Panc1 (cell line): ENCODE measurements at regions not wholly inside any gene's neighbourhood (a gene's known extent, or its start where the extent isn't known, plus 50 kb on each side); places are given as distances from the start of the nearest gene placed in this dataset.

ENCODE experiments used
- ATAC-seq: fragments of 200-7000 bp; cut with Tn5 transposase; 2 replicates; pipeline ENCODE4 v1.9.1; 2020; ENCODE audit warnings: mild to moderate bottlenecking, moderate library complexity
- BruUV-seq: library from RNA; stranded (reverse); fragments of 400-500 nt; replicated peaks from 2 replicates; lab custom pipeline; 2021; lab: Mats Ljungman, UMichigan
- CTCF ChIA-PET: fragments of 300-600 bp; sonication (Branson Sonifier 250); formaldehyde crosslinking; loops from one replicate; lab custom pipeline; 2022; ENCODE audit warnings: antibody characterized with exemption; lab: Charles Lee
- POLR2A ChIA-PET: fragments of 300-600 bp; sonication (Branson Sonifier 250); formaldehyde crosslinking; loops from one replicate; lab custom pipeline; 2022; ENCODE audit warnings: antibody characterized with exemption; lab: Charles Lee
- DNase-seq: peaks from one replicate; pipeline ENCODE4 v3.0.0-alpha.2; 2010; ENCODE audit warnings: low read depth, low spot score
- H3K27ac ChIP-seq: 2 replicates; pipeline ENCODE4 v1.5.1; 2011; ENCODE audit warnings: mild to moderate bottlenecking, low read length, inconsistent platforms
- H3K27me3 ChIP-seq: fragments of 200-500 bp; sonication (Bioruptor generic); 2 replicates; pipeline ENCODE4 v1.6.0; 2014; ENCODE audit warnings: low read length, inconsistent platforms; ENCODE audit not compliant: control insufficient read depth, insufficient read depth
- H3K36me3 ChIP-seq: fragments of 200-500 bp; sonication (Bioruptor generic); 2 replicates; pipeline ENCODE4 v1.5.1; 2014; ENCODE audit warnings: inconsistent platforms, mild to moderate bottlenecking, low read length, moderate library complexity; ENCODE audit not compliant: control insufficient read depth, insufficient read depth
- H3K4me1 ChIP-seq: 2 replicates; pipeline ENCODE4 v1.5.1; 2011; ENCODE audit warnings: inconsistent platforms, mild to moderate bottlenecking, low read length, moderate library complexity; ENCODE audit not compliant: control insufficient read depth, insufficient read depth
- H3K4me3 ChIP-seq, 2 experiments: 2 replicates each; pipeline ENCODE4 v1.5.1; 2011 to 2012; ENCODE audit warnings: low read depth in 2 of 2, low read length in 2 of 2, mild to moderate bottlenecking in 2 of 2, inconsistent platforms in 1 of 2, moderate library complexity in 1 of 2
- H3K9me3 ChIP-seq: fragments of 200-500 bp; sonication (Bioruptor generic); 2 replicates; pipeline ENCODE4 v1.5.1; 2014; ENCODE audit warnings: low read depth, mild to moderate bottlenecking, inconsistent platforms, low read length, moderate library complexity; ENCODE audit not compliant: control insufficient read depth, insufficient read depth
- POLR2AphosphoS5 ChIP-seq: IDR thresholded peaks from 2 replicates; pipeline ENCODE4 v1.6.1; 2012; ENCODE audit warnings: mild to moderate bottlenecking, low read depth, low read length, moderate library complexity
- REST ChIP-seq, 2 experiments: IDR thresholded peaks; 2 replicates each; pipeline ENCODE4 v1.6.1; 2011 to 2012; ENCODE audit warnings: low read depth in 2 of 2, control low read depth in 1 of 2, low read length in 1 of 2, mild to moderate bottlenecking in 1 of 2, moderate library complexity in 1 of 2; ENCODE audit not compliant: insufficient read depth in 1 of 2
- SIN3A ChIP-seq: IDR thresholded peaks from 2 replicates; pipeline ENCODE4 v1.6.1; 2012; ENCODE audit warnings: low read depth, mild to moderate bottlenecking, low read length, moderate library complexity, borderline replicate concordance; ENCODE audit not compliant: insufficient read depth
- TCF7L2 ChIP-seq: IDR thresholded peaks from 2 replicates; pipeline ENCODE4 v1.6.1; 2011; ENCODE audit warnings: mild to moderate bottlenecking, low read depth, low read length, inconsistent platforms
- in situ Hi-C: cut with HindIII; loops from 2 replicates; pipeline ENCODE4 v1.10.0; 2016; ENCODE audit warnings: low sequenced_read_pairs, low pct_unique_long_range_greater_than_20kb
- intact Hi-C: fragments of 100-400 bp; cut with micrococcal nuclease; formaldehyde crosslinking; loops from one replicate; pipeline ENCODE4 v1.10.0; 2022; ENCODE audit not compliant: unreplicated experiment
- TF ChIP-seq, protein P1 (sequence below): fragments of 450-650 bp; IDR thresholded peaks from 2 replicates; pipeline ENCODE4 v1.5.1; 2017; ENCODE audit warnings: mild to moderate bottlenecking

- no peaks in the 10 kb centered on the region for H3K9me3 ChIP-seq
- ATAC-seq (no peak), DNase-seq (no peak)
- H3K36me3 ChIP-seq: no peaks in the 10 kb centered on the region
- in situ Hi-C loops: no loop called here
- TF ChIP-seq POLR2AphosphoS5 (no peak), REST (IDR thresholded peaks at IDR 0.05; ENCODE audit: insufficient read depth in 1 of 2, low read depth in 2 of 2, low read length in 1 of 2) (no peak), SIN3A (no peak)
- TF ChIP-seq, protein P1, sequence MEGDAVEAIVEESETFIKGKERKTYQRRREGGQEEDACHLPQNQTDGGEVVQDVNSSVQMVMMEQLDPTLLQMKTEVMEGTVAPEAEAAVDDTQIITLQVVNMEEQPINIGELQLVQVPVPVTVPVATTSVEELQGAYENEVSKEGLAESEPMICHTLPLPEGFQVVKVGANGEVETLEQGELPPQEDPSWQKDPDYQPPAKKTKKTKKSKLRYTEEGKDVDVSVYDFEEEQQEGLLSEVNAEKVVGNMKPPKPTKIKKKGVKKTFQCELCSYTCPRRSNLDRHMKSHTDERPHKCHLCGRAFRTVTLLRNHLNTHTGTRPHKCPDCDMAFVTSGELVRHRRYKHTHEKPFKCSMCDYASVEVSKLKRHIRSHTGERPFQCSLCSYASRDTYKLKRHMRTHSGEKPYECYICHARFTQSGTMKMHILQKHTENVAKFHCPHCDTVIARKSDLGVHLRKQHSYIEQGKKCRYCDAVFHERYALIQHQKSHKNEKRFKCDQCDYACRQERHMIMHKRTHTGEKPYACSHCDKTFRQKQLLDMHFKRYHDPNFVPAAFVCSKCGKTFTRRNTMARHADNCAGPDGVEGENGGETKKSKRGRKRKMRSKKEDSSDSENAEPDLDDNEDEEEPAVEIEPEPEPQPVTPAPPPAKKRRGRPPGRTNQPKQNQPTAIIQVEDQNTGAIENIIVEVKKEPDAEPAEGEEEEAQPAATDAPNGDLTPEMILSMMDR: no peak
- intact Hi-C loops: no loop called here
- H3K27me3 ChIP-seq: no peaks in the 10 kb centered on the region
- no peak overlapping the region for H3K4me3 ChIP-seq
- CTCF ChIA-PET: no interaction called here
- BruUV-seq: no TSS peak
- POLR2A ChIA-PET: no interaction called here
- no peaks in the 10 kb centered on the region for H3K4me1 ChIP-seq
- H3K27ac ChIP-seq: no peak overlapping the region
These were observed 114.4 kb upstream of the SVIL start for GRCh38 chr10:29749150-29749549.

DNA sequence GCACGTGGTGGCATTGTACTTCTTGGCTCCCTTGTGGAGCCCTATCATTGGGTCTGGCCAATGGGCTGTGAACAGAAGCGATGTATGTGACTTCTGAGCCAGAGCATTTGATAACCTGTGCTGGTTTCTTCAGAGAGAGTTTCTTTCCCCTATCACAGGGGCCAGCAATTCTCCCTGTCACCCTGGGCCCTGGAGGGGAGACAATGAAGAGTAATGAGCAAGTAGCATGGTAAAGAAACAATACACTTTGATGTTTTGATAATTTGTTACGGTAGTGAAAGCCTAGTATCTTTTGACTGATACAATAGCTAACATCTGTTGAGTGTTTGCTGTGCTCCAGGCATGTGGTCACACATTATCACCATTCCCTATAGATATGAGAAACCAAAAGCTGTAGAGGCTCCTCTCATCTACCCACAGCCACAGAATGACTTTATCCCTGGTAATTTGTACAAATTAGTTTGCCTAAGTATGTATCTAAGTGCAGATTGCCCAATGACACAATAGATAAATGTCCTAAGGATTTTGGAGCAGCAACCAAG is 113.4 kb upstream of the SVIL start:
- H3K4me3 ChIP-seq: no peak overlapping the region
- BruUV-seq: no TSS peak
- no peaks in the 10 kb centered on the region for H3K9me3 ChIP-seq
- DNase-seq: no peak
- H3K36me3 ChIP-seq: no peaks in the 10 kb centered on the region
- no peaks in the 10 kb centered on the region for H3K4me1 ChIP-seq
- ChIA-PET CTCF (no interaction called here), POLR2A (no interaction called here)
- in situ Hi-C loops (no loop called here), intact Hi-C loops (no loop called here)
- no peaks in the 10 kb centered on the region for H3K27me3 ChIP-seq
- no peak for ATAC-seq
- no peak for TF ChIP-seq SIN3A
- TF ChIP-seq, protein P1: no peak
- no peak for TF ChIP-seq TCF7L2
- no peak for TF ChIP-seq REST (IDR thresholded peaks at IDR 0.05; ENCODE audit: insufficient read depth in 1 of 2, low read depth in 2 of 2, low read length in 1 of 2)
- TF ChIP-seq POLR2AphosphoS5: no peak
- no peak overlapping the region for H3K27ac ChIP-seq
